ENCODE measurements at regions not wholly inside any gene's neighbourhood (a gene's known extent, or its start where the extent isn't known, plus 50 kb on each side); places are given as distances from the start of the nearest gene placed in this dataset.

DNA sequence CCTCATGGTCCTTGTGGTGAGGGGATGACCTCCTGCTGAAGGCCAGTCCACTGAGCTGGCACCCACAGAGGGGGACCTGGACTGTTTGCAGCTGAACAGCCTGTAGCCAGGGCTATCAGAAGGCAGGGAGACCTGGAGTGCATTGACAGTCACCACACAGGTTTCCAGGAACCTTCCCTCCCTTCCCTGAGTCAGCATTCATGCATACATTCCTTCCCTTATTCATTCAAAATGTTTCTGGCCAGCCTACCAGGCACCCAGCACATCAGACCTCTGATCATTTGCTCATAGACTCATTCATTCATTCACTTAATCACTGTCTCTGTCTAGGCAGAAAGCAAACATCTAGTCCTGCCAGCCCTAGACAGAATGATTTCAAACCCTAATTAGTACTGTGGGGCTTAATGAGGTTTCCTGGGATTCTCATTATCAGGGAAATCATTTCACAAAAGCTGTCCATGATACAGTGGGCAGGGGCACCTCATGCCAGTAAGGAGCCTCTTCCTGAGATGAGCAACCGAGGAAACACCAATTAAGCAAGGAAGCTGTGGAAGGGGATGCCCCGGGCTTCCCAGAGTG lies 110.1 kb upstream of the PPP1R26 start:
- no peaks in the 10 kb centered on the region for H3K4me1 ChIP-seq (ENCODE audit: insufficient read depth)
- H3K9me3 ChIP-seq (ENCODE audit: low read depth): no peaks in the 10 kb centered on the region
- no peaks in the 10 kb centered on the region for H3K36me3 ChIP-seq (replicated peaks; ENCODE audit: insufficient read depth, low read depth)
- no peak overlapping the region for H3K4me2 ChIP-seq
- no peaks in the 10 kb centered on the region for H3K9me2 ChIP-seq (replicated peaks; ENCODE audit: insufficient read depth)
- no peak overlapping the region for H3K27ac ChIP-seq
- H4K20me1 ChIP-seq (ENCODE audit: insufficient read depth, poor library complexity, severe bottlenecking): no peaks in the 10 kb centered on the region
- no peak overlapping the region for H3K4me3 ChIP-seq
- 84% methylated on average over 2 of the region's 2 CpGs for WGBS (ENCODE audit: low lambda C conversion rate, missing lambda C conversion rate)
- H3K79me2 ChIP-seq: no peaks in the 10 kb centered on the region
- no peaks in the 10 kb centered on the region for H3K27me3 ChIP-seq
- DNase-seq (ENCODE audit: low spot score): no peak
- H2AFZ ChIP-seq: no peak overlapping the region
- TF ChIP-seq, protein P1, sequence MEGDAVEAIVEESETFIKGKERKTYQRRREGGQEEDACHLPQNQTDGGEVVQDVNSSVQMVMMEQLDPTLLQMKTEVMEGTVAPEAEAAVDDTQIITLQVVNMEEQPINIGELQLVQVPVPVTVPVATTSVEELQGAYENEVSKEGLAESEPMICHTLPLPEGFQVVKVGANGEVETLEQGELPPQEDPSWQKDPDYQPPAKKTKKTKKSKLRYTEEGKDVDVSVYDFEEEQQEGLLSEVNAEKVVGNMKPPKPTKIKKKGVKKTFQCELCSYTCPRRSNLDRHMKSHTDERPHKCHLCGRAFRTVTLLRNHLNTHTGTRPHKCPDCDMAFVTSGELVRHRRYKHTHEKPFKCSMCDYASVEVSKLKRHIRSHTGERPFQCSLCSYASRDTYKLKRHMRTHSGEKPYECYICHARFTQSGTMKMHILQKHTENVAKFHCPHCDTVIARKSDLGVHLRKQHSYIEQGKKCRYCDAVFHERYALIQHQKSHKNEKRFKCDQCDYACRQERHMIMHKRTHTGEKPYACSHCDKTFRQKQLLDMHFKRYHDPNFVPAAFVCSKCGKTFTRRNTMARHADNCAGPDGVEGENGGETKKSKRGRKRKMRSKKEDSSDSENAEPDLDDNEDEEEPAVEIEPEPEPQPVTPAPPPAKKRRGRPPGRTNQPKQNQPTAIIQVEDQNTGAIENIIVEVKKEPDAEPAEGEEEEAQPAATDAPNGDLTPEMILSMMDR (IDR thresholded peaks at IDR 0.05; ENCODE audit: poor library complexity): no peak
- TF ChIP-seq EZH2 (IDR thresholded peaks at IDR 0.05; ENCODE audit: borderline replicate concordance): no peak
- no peak for TF ChIP-seq EZH2phosphoT487 (IDR thresholded peaks at IDR 0.05; ENCODE audit: low read depth, severe bottlenecking, unreplicated experiment)

- Histone ChIP-seq H3K27me3 (no peaks in the 10 kb centered on the region), H3K9me3 (ENCODE audit: low read depth) (no peaks in the 10 kb centered on the region), H3K36me3 (replicated peaks; ENCODE audit: insufficient read depth, low read depth) (no peaks in the 10 kb centered on the region), H3K79me2 (no peaks in the 10 kb centered on the region), H3K27ac (no peak overlapping the region), H3K4me1 (ENCODE audit: insufficient read depth) (no peaks in the 10 kb centered on the region), H4K20me1 (ENCODE audit: insufficient read depth, poor library complexity, severe bottlenecking) (no peaks in the 10 kb centered on the region), H3K4me2 (no peak overlapping the region), H3K9me2 (replicated peaks; ENCODE audit: insufficient read depth) (no peaks in the 10 kb centered on the region), H3K4me3 (no peak overlapping the region), H2AFZ (no peak overlapping the region)
- 87% methylated on average over 33 of the region's 33 CpGs for WGBS (ENCODE audit: low lambda C conversion rate, missing lambda C conversion rate)
- TF ChIP-seq EZH2 (IDR thresholded peaks at IDR 0.05; ENCODE audit: borderline replicate concordance) (no peak), EZH2phosphoT487 (IDR thresholded peaks at IDR 0.05; ENCODE audit: low read depth, severe bottlenecking, unreplicated experiment) (no peak)
- TF ChIP-seq, protein P1 (IDR thresholded peaks at IDR 0.05; ENCODE audit: poor library complexity): no peak
- no peak for DNase-seq (ENCODE audit: low spot score)
Measured at GRCh38 chr9:135370411-135371375, 108.9 kb upstream of the PPP1R26 start.

DNA sequence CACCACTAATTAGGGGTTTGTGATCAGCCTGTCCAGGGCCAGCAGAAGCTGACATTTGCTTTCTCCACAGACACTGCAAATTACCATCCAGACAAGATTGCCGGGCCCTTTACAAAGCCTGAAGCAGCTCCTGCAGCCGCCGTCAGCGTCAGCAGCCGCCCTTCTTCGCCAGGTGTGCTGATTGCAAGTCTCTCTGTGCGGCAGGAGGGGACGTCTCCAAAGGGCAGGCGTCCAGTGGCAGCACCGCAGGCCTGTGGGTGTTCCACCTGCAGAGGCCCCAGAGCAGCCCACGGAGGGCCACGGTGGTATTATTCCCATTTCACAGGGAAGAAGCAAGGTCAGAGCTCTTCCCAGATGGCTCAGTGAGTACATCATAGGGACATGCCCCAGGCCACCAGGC lies 108.0 kb upstream of the PPP1R26 start:
- WGBS (ENCODE audit: low lambda C conversion rate, missing lambda C conversion rate): 83% methylated on average over 12 of the region's 12 CpGs
- H3K9me2 ChIP-seq (replicated peaks; ENCODE audit: insufficient read depth): no peaks in the 10 kb centered on the region
- no peak overlapping the region for H3K4me2 ChIP-seq
- H3K4me1 ChIP-seq (ENCODE audit: insufficient read depth): no peaks in the 10 kb centered on the region
- no peaks in the 10 kb centered on the region for H3K79me2 ChIP-seq
- H2AFZ ChIP-seq: no peak overlapping the region
- no peaks in the 10 kb centered on the region for H3K27me3 ChIP-seq
- no peak overlapping the region for H3K27ac ChIP-seq
- no peaks in the 10 kb centered on the region for H4K20me1 ChIP-seq (ENCODE audit: insufficient read depth, poor library complexity, severe bottlenecking)
- no peak overlapping the region for H3K4me3 ChIP-seq
- no peak for TF ChIP-seq EZH2 (IDR thresholded peaks at IDR 0.05; ENCODE audit: borderline replicate concordance)
- TF ChIP-seq, protein P1 (IDR thresholded peaks at IDR 0.05; ENCODE audit: poor library complexity): no peak
- TF ChIP-seq EZH2phosphoT487 (IDR thresholded peaks at IDR 0.05; ENCODE audit: low read depth, severe bottlenecking, unreplicated experiment): no peak
- no peaks in the 10 kb centered on the region for H3K9me3 ChIP-seq (ENCODE audit: low read depth)
- H3K36me3 ChIP-seq (replicated peaks; ENCODE audit: insufficient read depth, low read depth): no peaks in the 10 kb centered on the region
- DNase-seq (ENCODE audit: low spot score): no peak
